GM18502 (cell line): ENCODE measurements at regions not wholly inside any gene's neighbourhood (a gene's known extent, or its start where the extent isn't known, plus 50 kb on each side); places are given as distances from the start of the nearest gene placed in this dataset.

Source experiments
- ATAC-seq: cut with Tn5 transposase; IDR thresholded peaks from one replicate; pipeline ENCODE4 v1.9.1; 2021; ENCODE audit warnings: mild to moderate bottlenecking; ENCODE audit not compliant: unreplicated experiment, poor library complexity

DNA sequence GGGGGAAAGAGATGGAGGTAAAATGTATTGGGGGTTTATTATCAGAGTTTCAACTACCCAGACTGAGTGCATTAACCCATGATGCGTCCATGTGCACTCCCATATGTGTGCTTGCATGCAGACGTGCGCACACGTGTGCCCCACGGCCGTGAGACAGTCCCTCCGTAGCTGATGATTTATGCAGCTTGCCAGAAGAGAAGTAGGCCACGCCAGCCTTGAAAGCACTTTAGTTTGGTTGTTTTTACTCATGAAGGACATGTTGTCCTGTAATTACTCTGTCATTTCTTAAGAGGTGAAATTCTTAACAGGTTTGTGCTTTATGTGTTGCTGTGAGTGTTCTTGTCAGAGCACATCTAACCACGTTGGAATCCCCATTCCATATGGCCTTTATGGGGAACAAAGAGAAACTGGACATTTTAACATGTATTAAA lies 467.8 kb downstream of the LMO4 start:
- ATAC-seq = no peak

GRCh38 chr1:87799451-87799850 lies 470.8 kb downstream of the LMO4 start:
- no peak for ATAC-seq

- ATAC-seq = no peak
Observed at GRCh38 chr1:87800006-87800405, 471.3 kb downstream of the LMO4 start.

- ATAC-seq = no peak
Observed at GRCh38 chr1:87803375-87803774, 474.7 kb downstream of the LMO4 start.

DNA sequence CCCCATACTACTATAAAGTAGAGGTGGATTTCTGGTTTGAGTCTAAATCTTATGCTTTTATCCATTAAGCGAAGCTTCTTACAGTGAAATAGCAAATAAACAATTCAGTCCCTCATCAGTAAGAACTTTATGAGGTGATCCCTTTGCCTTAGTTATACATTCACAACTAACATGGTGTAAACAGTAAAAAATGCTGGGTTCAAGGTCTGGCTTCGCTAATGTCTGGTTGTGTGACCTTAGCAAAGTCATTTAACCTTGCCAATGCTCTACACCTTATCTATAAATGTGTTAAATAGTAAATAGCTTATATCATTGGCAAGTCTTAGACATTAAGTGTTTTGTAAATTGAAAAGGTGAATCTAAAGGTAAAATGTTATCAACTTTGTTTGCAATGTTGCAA lies 475.4 kb downstream of the LMO4 start:
- no peak for ATAC-seq

DNA sequence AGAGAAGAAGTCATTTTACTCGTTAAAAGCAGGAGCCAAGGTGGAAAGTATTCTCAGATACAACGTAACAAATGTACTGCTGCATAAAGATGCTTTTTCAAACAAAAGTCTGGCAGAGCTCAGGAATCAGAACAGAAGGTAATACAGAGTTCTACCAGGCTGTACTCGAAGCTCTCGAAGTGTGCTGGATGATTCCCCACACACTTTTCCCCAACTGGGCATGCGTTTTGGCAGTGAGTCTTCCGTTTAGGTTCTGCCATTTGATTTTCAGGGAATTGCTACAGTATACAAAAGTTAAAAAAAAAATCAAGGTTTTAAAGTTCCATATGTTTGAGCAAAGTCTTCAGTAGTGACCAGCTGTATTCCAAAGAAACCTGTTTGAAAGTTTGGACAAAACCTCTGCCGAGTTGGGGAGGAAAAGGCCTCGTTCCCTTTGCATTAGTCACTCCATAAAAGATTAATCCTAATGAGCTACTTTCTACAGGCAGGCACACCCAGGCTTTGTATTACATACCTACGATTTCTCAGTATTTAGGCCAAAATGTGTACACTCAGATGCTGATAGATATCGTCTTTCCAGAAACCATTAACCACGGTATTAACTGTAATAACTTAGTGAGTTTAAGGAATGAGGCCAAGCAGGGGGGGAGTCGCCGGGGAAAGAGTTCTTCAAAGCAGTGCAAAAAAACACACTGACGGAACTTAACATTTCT lies 477.1 kb downstream of the LMO4 start:
- no peak for ATAC-seq

GRCh38 chr1:87806379-87807094 lies 477.9 kb downstream of the LMO4 start:
- no peak for ATAC-seq

GRCh38 chr1:87810166-87810565 lies 481.5 kb downstream of the LMO4 start:
- no peak for ATAC-seq

- peak; percentile 83 for ATAC-seq
Observed at GRCh38 chr1:87812871-87813577, 484.3 kb downstream of the LMO4 start.

GRCh38 chr1:87814573-87814972 lies 485.9 kb downstream of the LMO4 start:
- ATAC-seq = no peak

- ATAC-seq = no peak
Observed at GRCh38 chr1:87816646-87817045, 488.0 kb downstream of the LMO4 start.

GRCh38 chr1:87820668-87821334 lies 492.1 kb downstream of the LMO4 start:
- ATAC-seq = no peak

DNA sequence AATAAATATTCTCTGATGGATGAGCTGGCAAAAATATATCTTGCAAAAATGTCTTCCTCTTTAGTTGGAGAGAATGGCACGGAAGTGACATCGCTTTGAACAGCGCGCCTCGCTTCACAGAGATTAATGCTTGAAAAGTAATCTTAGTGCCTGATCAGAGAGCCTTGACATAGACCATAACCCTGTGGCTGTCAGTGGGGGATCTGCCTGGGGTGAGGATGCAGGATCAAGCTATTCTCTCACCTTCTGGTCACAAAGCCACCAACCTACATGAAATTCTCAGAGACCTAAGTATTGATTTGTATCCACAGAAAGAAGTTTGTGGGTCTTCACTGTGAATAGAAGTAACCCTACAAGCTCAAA lies 492.6 kb downstream of the LMO4 start:
- no peak for ATAC-seq

DNA sequence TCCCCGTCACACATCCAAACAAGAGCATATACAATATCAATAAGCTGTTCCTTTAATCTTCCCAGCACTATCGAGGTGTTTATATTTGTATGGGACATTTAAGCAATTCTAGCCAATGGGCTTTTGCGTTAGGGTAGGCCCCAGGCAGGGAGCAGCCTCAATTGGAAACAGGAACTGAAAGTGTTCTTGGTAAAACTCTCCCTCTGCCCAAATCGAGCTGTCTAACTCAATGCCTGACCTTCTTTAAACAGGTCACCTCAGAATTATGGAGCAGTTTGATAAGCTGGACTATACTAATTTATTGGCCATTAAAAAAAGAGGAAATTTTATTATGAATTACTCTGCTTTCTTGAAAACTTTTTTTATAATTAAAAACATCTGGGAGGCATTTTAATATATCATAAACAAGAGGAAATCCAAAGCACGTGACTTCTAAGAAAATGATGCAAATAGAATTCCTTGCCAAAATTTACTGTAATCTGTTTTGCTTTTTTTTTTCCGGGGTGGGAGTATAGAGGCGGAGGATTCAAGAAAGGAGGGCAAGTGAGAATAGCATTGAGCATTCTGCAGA lies 498.1 kb downstream of the LMO4 start:
- ATAC-seq = peak; percentile 89

DNA sequence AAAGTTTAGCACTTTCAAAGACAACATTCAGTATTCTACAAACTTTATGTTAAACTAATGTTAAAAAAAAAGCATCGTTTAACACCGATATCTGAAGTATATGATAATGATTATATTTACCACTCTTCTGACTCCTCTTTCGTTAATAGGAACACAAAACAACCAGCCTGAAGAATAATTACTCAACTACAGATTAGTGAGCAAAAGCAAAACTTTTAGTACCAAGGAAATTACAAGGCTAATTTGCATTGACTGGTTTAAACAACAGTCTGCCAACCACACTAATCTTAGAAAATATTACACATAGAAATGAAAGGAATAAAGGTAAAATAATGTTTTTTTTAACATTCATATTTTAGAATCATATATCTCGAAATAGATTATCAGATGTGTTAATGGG lies 500.7 kb downstream of the LMO4 start:
- peak; percentile 30 for ATAC-seq

DNA sequence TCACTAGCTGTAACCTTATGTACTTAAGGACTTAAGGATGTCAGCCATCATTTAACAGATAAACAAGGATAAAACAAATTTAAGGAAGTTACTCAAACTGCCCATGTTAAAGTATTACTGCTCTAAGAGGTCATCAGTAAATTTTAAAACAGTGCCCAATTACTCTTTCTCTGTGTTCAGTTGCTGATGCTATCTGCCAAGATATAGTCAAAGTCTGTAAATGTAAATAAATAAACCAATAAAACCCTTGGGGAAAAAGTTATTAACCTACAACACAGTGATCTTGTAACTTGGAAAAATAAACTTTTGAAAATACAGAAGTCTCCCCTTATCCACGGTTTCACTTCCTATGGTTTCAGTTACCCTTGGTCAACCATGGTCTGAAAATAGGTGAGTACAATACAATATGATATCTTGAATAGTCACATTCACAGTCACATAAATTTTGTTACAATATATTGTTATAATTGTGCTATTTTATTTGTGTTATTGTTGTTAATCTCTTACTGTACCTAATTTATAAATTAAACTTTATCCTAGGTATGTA lies 501.8 kb downstream of the LMO4 start:
- no peak for ATAC-seq

DNA sequence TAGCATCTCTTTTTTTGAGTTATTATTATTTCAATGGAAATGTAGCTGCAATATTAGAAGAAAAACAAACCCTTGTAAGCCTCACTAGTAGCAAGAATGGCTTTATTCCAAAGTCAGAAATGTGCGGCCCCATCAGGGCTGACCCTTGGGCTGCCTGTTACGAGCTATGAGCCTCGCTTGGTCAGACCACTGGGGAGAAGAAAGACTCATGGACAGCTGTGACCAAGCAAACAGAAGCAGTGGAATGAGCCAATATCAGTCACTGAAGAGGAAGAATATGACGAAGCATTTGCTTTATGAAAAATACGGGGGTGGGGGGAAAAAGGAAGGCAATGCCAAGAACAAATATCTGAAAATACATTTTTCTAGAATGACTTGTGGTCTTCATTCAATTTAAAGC lies 504.5 kb downstream of the LMO4 start:
- no peak for ATAC-seq

DNA sequence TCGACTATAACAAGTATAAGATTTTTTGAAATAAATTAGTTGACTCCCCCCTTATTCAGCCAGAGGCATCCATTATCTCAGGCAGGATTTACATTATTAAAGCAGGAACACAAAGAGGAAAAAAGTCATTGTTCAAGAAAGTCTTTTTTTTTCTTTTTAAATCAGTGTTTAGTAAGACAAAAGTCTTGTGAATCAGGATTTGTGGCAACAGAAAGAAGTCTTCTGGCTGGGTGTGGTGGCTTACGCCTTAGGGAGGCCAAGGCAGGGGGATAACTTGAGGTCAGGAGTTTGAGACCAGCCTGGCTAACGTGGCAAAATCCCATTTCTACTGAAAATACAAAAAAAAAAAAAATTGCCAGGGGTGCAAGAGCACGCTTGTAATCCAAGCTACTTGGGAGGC lies 505.5 kb downstream of the LMO4 start:
- ATAC-seq = no peak

DNA sequence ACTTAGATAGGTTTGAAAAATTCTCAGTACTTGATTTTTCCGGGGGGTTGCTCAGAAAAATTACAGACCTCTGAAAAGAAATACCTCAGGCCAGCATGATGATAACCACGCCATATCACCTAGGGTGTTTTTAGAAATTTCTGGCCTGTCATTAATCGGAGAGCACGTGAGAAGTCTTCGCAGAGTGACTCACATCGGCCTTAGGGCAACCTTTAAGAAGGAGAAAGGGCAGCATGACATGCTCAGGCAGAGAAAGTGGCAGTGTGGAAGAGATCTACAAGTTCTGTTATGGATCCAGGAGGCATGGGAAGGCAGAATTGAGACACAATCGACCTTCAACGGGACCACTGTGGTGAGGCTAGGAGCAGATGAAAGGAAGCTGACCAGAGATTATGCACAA lies 506.3 kb downstream of the LMO4 start:
- no peak for ATAC-seq

DNA sequence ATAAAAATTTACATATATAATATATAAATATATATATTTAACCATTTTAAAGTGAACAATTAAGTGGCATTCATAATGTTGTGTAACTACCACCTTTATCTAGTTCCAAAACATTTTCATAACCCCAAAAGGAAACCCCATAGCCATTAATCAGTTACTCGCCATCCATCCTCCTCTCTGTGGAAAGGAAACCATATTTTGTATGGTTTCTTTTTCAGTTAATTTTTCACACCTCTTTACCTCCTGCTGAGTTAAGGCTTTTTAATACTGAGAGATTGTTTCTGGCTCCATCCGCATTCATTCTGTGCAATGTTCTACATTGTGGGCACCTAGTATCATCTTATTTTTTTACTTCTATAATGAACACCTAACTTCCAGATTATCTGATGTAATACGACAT lies 512.1 kb downstream of the LMO4 start:
- peak; percentile 83 for ATAC-seq
